B cell (primary cell): ENCODE measurements at regions not wholly inside any gene's neighbourhood (a gene's known extent, or its start where the extent isn't known, plus 50 kb on each side); places are given as distances from the start of the nearest gene placed in this dataset.

Source experiments
- ATAC-seq: fragments of 200-7000 bp; cut with Tn5 transposase; one replicate; pipeline ENCODE4 v1.10.0; 2021; ENCODE audit warnings: low read depth, mild to moderate bottlenecking, moderate number of reproducible peaks, moderate library complexity
- CTCF ChIA-PET: fragments of 350-600 bp; sonication (Branson Sonifier 250); formaldehyde crosslinking; loops from one replicate; lab custom pipeline; 2021; ENCODE audit warnings: antibody characterized with exemption, inconsistent platforms; lab: Charles Lee
- POLR2A ChIA-PET: fragments of 350-600 bp; sonication (Branson Sonifier 250); formaldehyde crosslinking; loops from one replicate; lab custom pipeline; 2021; ENCODE audit warnings: antibody characterized with exemption; lab: Charles Lee
- DNase-seq: peaks from one replicate; pipeline ENCODE4 v3.0.0; 2013
- H2AFZ ChIP-seq: 2 replicates; pipeline ENCODE4 v1.6.1; 2012; ENCODE audit warnings: mild to moderate bottlenecking, low read depth, low read length; ENCODE audit not compliant: insufficient read depth, poor library complexity, severe bottlenecking
- H3K27ac ChIP-seq, 2 donors: 1 replicate in 1 of 2; 2 replicates in 1 of 2; pipeline ENCODE4 v1.5.1; 2012 to 2013; ENCODE audit warnings: low read length in 2 of 2, mild to moderate bottlenecking in 2 of 2, moderate library complexity in 1 of 2
- H3K27me3 ChIP-seq, 4 experiments: fragments of 200-600 bp in 1 of 4; sonication (generic) in 1 of 4; replicated peaks in 1 of 4; 1 replicate in 2 of 4; 2 replicates in 2 of 4; pipeline versions ENCODE4 v1.6.1 to v1.7.0; 2013 to 2016; ENCODE audit warnings: low read length in 3 of 4, mild to moderate bottlenecking in 2 of 4, mixed read lengths in 1 of 4, moderate library complexity in 1 of 4; ENCODE audit not compliant: insufficient read depth in 4 of 4, control insufficient read depth in 3 of 4; ENCODE audit errors: control extremely low read depth in 1 of 4
- H3K36me3 ChIP-seq, 2 experiments: replicated peaks in 1 of 2; 1 replicate in 1 of 2; 2 replicates in 1 of 2; pipeline versions ENCODE4 v1.6.1 to v1.7.1; 2013; ENCODE audit warnings: low read length in 1 of 2; ENCODE audit not compliant: insufficient read depth in 2 of 2, control insufficient read depth in 1 of 2; ENCODE audit errors: control extremely low read depth in 1 of 2, extremely low read depth in 1 of 2
- H3K4me1 ChIP-seq, 2 donors: fragments of 200-600 bp in 1 of 2; sonication (generic) in 1 of 2; 1 replicate in 1 of 2; 2 replicates in 1 of 2; pipeline versions ENCODE4 v1.5.1 to v1.6.1; 2013 to 2017; ENCODE audit warnings: low read length in 2 of 2; ENCODE audit not compliant: control insufficient read depth in 2 of 2, insufficient read depth in 2 of 2
- H3K4me2 ChIP-seq: replicated peaks from 2 replicates; pipeline ENCODE3; 2012; ENCODE audit warnings: mild to moderate bottlenecking, low read depth, low read length; ENCODE audit not compliant: poor library complexity, severe bottlenecking
- H3K4me3 ChIP-seq, 5 experiments: fragments of 200-600 bp in 1 of 5; sonication (generic) in 1 of 5; 1 replicate in 3 of 5; 2 replicates in 2 of 5; pipeline versions ENCODE4 v1.5.1 to v1.7.0; 2011 to 2016; ENCODE audit warnings: low read length in 4 of 5, mild to moderate bottlenecking in 4 of 5, low read depth in 2 of 5, control low read depth in 1 of 5, moderate library complexity in 1 of 5; ENCODE audit not compliant: insufficient read depth in 1 of 5; ENCODE audit errors: control extremely low read depth in 1 of 5, extremely low read depth in 1 of 5
- H3K79me2 ChIP-seq: fragments of 200-600 bp; sonication (generic); one replicate; pipeline ENCODE4 v1.6.0; 2016; ENCODE audit warnings: low read length; ENCODE audit not compliant: control insufficient read depth, insufficient read depth
- H3K9ac ChIP-seq: fragments of 200-600 bp; sonication (generic); 2 replicates; pipeline ENCODE4 v1.6.1; 2017; ENCODE audit warnings: mild to moderate bottlenecking, low read length, moderate library complexity
- H3K9me3 ChIP-seq, 3 donors: one replicate each; pipeline versions ENCODE4 v1.6.1 to v1.7.1; 2013; ENCODE audit warnings: low read length in 2 of 3; ENCODE audit not compliant: control insufficient read depth in 2 of 3, insufficient read depth in 1 of 3; ENCODE audit errors: control extremely low read depth in 1 of 3
- H4K20me1 ChIP-seq: 2 replicates; pipeline ENCODE4 v1.6.0; 2012; ENCODE audit warnings: mild to moderate bottlenecking, low read length; ENCODE audit not compliant: insufficient read depth, control insufficient read depth, poor library complexity, severe bottlenecking
- H3K27ac Mint-ChIP-seq: one replicate; pipeline ENCODE4 v1.8.0; 2021; ENCODE audit warnings: mixed read lengths
- H3K27me3 Mint-ChIP-seq: one replicate; pipeline ENCODE4 v1.8.0; 2021; ENCODE audit warnings: mixed read lengths
- H3K4me1 Mint-ChIP-seq: one replicate; pipeline ENCODE4 v1.8.0; 2021; ENCODE audit warnings: mixed read lengths
- H3K4me3 Mint-ChIP-seq: one replicate; pipeline ENCODE4 v1.8.0; 2021; ENCODE audit warnings: mixed read lengths
- H3K9me3 Mint-ChIP-seq: one replicate; pipeline ENCODE4 v1.8.0; 2022; ENCODE audit warnings: mixed read lengths; ENCODE audit not compliant: insufficient read depth
- CTCF ChIP-seq: fragments of 200-600 bp; IDR thresholded peaks from one replicate; pipeline ENCODE4 v1.8.0; 2022; ENCODE audit warnings: antibody characterized with exemption, mild to moderate bottlenecking
- EZH2 ChIP-seq: IDR thresholded peaks from 2 replicates; pipeline ENCODE4 v1.6.1; 2012; ENCODE audit warnings: borderline replicate concordance, low read depth, mild to moderate bottlenecking, moderate library complexity, low read length; ENCODE audit not compliant: insufficient read depth, poor library complexity, severe bottlenecking
- WGBS: methylation state at CpG from one replicate; pipeline ENCODE4 v1.1.5; 2013; ENCODE audit warnings: missing lambda C conversion rate; ENCODE audit not compliant: insufficient coverage; 5-methylcytosine and 5-hydroxymethylcytosine counted together
- intact Hi-C: fragments of 100-400 bp; cut with micrococcal nuclease; formaldehyde crosslinking; loops from one replicate; pipeline ENCODE4 v1.10.0; 2022

- Mint-ChIP-seq H3K4me3 (no peak overlapping the region), H3K27me3 (no peaks in the 10 kb centered on the region), H3K4me1 (no peaks in the 10 kb centered on the region), H3K9me3 (peaks cover 4% of the 10 kb centered on the region), H3K27ac (no peak overlapping the region)
- Histone ChIP-seq H3K36me3 (no peaks in the 10 kb centered on the region), H3K4me3 (no peak overlapping the region), H2AFZ (no peak overlapping the region), H3K4me1 (no peaks in the 10 kb centered on the region), H3K27me3 (no peaks in the 10 kb centered on the region), H4K20me1 (no peaks in the 10 kb centered on the region), H3K27ac (no peak overlapping the region), H3K9me3 (no peaks in the 10 kb centered on the region), H3K4me2 (no peak overlapping the region), H3K79me2 (no peaks in the 10 kb centered on the region), H3K9ac (no peak overlapping the region)
- DNase-seq (no peak), ATAC-seq (no peak)
- ChIA-PET POLR2A (no interaction called here), CTCF (no interaction called here)
- intact Hi-C loops, result no loop called here
- TF ChIP-seq CTCF (no peak), EZH2 (no peak)
- whole genome bisulfite sequencing, result 100% methylated on average over 1 of the region's 2 CpGs
Measured at GRCh38 chr13:73608157-73608516, 526.1 kb downstream of the KLF12 start.

- H3K4me3 ChIP-seq, result no peak overlapping the region
- ATAC-seq (no peak), DNase-seq (no peak)
- no peaks in the 10 kb centered on the region for H3K9me3 ChIP-seq
- CTCF ChIA-PET, result no interaction called here
- no peaks in the 10 kb centered on the region for H3K27me3 ChIP-seq
- no peaks in the 10 kb centered on the region for H3K4me1 Mint-ChIP-seq
- H3K36me3 ChIP-seq, result no peaks in the 10 kb centered on the region
- 100% methylated on average over 2 of the region's 6 CpGs for WGBS
- H3K4me3 Mint-ChIP-seq, result no peak overlapping the region
- POLR2A ChIA-PET, result no interaction called here
- H3K4me1 ChIP-seq, result no peaks in the 10 kb centered on the region
- H4K20me1 ChIP-seq, result no peaks in the 10 kb centered on the region
- H3K27ac ChIP-seq, result no peak overlapping the region
- intact Hi-C loops, result no loop called here
- no peak for TF ChIP-seq EZH2
- TF ChIP-seq CTCF, result no peak
- no peak overlapping the region for H3K27ac Mint-ChIP-seq
- H3K9me3 Mint-ChIP-seq, result peaks cover 4% of the 10 kb centered on the region
- no peak overlapping the region for H2AFZ ChIP-seq
- H3K9ac ChIP-seq, result no peak overlapping the region
- H3K27me3 Mint-ChIP-seq, result no peaks in the 10 kb centered on the region
- H3K4me2 ChIP-seq, result no peak overlapping the region
- no peaks in the 10 kb centered on the region for H3K79me2 ChIP-seq
Measured at GRCh38 chr13:73607489-73608156, 526.6 kb downstream of the KLF12 start.
